SK-N-SH (cell line): ENCODE measurements at regions not wholly inside any gene's neighbourhood (a gene's known extent, or its start where the extent isn't known, plus 50 kb on each side); places are given as distances from the start of the nearest gene placed in this dataset.

Experiments used
- EZH2phosphoT487 ChIP-seq: fragments of 200-600 bp; sonication (generic); IDR thresholded peaks from 2 replicates; pipeline ENCODE4 v1.6.1; 2017; ENCODE audit warnings: low read depth, mixed run types, mild to moderate bottlenecking, antibody characterized with exemption, moderate library complexity, borderline replicate concordance
- FOSL2 ChIP-seq: IDR thresholded peaks from 2 replicates; pipeline ENCODE4 v1.4.0; 2012; ENCODE audit warnings: low read depth, mild to moderate bottlenecking, moderate library complexity, borderline replicate concordance
- MAX ChIP-seq: IDR thresholded peaks from 2 replicates; pipeline ENCODE4 v1.4.0; 2012; ENCODE audit warnings: low read depth
- MXI1 ChIP-seq: IDR thresholded peaks from 2 replicates; pipeline ENCODE4 v1.6.1; 2012; ENCODE audit warnings: mild to moderate bottlenecking, low read depth, low read length, improper control_type of control experiment
- NRF1 ChIP-seq: IDR thresholded peaks from 2 replicates; pipeline ENCODE4 v1.6.1; 2012; ENCODE audit warnings: low read depth, mild to moderate bottlenecking, low read length
- POLR2AphosphoS5 ChIP-seq: IDR thresholded peaks from 2 replicates; pipeline ENCODE4 v1.6.1; 2012; ENCODE audit warnings: low read depth, low read length
- REST ChIP-seq: IDR thresholded peaks from 2 replicates; pipeline ENCODE4 v1.6.1; 2012; ENCODE audit warnings: mild to moderate bottlenecking, low read depth, low read length, moderate library complexity
- SIN3A ChIP-seq: IDR thresholded peaks from 2 replicates; pipeline ENCODE4 v1.6.1; 2012; ENCODE audit warnings: low read depth, mild to moderate bottlenecking, low read length, moderate library complexity, borderline replicate concordance
- SMC3 ChIP-seq: IDR thresholded peaks from 2 replicates; pipeline ENCODE4 v1.6.1; 2012; ENCODE audit warnings: low read depth, low read length, improper control_type of control experiment
- TAF1 ChIP-seq: IDR thresholded peaks from 2 replicates; pipeline ENCODE4 v1.6.1; 2012; ENCODE audit warnings: low read depth, mild to moderate bottlenecking, low read length, moderate library complexity, borderline replicate concordance
- TF ChIP-seq, protein P1 (sequence below): fragments of 200-600 bp; sonication (generic); IDR thresholded peaks from 2 replicates; pipeline ENCODE4 v1.6.1; 2017; ENCODE audit warnings: antibody characterized with exemption, mild to moderate bottlenecking, moderate library complexity
- TF ChIP-seq, protein P2 (sequence below): IDR thresholded peaks from 2 replicates; pipeline ENCODE4; 2012
- TF ChIP-seq, protein P3 (sequence below): IDR thresholded peaks from 2 replicates; pipeline ENCODE4 v1.4.0; 2012; ENCODE audit warnings: low read depth, borderline replicate concordance

GRCh38 chr4:134320048-134320447 lies 118.5 kb upstream of the PABPC4L start:
- TF ChIP-seq, protein P1, sequence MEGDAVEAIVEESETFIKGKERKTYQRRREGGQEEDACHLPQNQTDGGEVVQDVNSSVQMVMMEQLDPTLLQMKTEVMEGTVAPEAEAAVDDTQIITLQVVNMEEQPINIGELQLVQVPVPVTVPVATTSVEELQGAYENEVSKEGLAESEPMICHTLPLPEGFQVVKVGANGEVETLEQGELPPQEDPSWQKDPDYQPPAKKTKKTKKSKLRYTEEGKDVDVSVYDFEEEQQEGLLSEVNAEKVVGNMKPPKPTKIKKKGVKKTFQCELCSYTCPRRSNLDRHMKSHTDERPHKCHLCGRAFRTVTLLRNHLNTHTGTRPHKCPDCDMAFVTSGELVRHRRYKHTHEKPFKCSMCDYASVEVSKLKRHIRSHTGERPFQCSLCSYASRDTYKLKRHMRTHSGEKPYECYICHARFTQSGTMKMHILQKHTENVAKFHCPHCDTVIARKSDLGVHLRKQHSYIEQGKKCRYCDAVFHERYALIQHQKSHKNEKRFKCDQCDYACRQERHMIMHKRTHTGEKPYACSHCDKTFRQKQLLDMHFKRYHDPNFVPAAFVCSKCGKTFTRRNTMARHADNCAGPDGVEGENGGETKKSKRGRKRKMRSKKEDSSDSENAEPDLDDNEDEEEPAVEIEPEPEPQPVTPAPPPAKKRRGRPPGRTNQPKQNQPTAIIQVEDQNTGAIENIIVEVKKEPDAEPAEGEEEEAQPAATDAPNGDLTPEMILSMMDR, result no peak
- TF ChIP-seq POLR2AphosphoS5, result no peak
- TF ChIP-seq FOSL2, result no peak
- no peak for TF ChIP-seq TAF1
- no peak for TF ChIP-seq MXI1
- TF ChIP-seq EZH2phosphoT487, result no peak
- TF ChIP-seq, protein P2, sequence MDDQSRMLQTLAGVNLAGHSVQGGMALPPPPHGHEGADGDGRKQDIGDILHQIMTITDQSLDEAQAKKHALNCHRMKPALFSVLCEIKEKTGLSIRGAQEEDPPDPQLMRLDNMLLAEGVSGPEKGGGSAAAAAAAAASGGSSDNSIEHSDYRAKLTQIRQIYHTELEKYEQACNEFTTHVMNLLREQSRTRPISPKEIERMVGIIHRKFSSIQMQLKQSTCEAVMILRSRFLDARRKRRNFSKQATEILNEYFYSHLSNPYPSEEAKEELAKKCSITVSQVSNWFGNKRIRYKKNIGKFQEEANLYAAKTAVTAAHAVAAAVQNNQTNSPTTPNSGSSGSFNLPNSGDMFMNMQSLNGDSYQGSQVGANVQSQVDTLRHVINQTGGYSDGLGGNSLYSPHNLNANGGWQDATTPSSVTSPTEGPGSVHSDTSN, result no peak
- TF ChIP-seq, protein P3, sequence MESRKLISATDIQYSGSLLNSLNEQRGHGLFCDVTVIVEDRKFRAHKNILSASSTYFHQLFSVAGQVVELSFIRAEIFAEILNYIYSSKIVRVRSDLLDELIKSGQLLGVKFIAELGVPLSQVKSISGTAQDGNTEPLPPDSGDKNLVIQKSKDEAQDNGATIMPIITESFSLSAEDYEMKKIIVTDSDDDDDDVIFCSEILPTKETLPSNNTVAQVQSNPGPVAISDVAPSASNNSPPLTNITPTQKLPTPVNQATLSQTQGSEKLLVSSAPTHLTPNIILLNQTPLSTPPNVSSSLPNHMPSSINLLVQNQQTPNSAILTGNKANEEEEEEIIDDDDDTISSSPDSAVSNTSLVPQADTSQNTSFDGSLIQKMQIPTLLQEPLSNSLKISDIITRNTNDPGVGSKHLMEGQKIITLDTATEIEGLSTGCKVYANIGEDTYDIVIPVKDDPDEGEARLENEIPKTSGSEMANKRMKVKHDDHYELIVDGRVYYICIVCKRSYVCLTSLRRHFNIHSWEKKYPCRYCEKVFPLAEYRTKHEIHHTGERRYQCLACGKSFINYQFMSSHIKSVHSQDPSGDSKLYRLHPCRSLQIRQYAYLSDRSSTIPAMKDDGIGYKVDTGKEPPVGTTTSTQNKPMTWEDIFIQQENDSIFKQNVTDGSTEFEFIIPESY, result no peak
- TF ChIP-seq MAX, result no peak
- TF ChIP-seq SMC3, result no peak
- no peak for TF ChIP-seq REST
- no peak for TF ChIP-seq NRF1
- TF ChIP-seq SIN3A, result no peak
